Cardiac fibroblast (primary cell): ENCODE measurements at regions not wholly inside any gene's neighbourhood (a gene's known extent, or its start where the extent isn't known, plus 50 kb on each side); places are given as distances from the start of the nearest gene placed in this dataset.

ENCODE experiments used
- DNase-seq, 2 donors: peaks; one replicate each; pipeline versions ENCODE4 v3.0.0 to v3.0.0-alpha.2; 2010; ENCODE audit warnings: low read depth in 2 of 2
- H3K4me3 ChIP-seq, 2 donors: replicated peaks in 1 of 2; 1 replicate in 1 of 2; 2 replicates in 1 of 2; pipeline ENCODE4 v1.5.1; 2011; ENCODE audit warnings: low read depth in 2 of 2, low read length in 2 of 2, mild to moderate bottlenecking in 2 of 2, moderate library complexity in 1 of 2
- TF ChIP-seq, protein P1 (sequence below): IDR thresholded peaks from one replicate; pipeline ENCODE4 v1.5.1; 2011; ENCODE audit warnings: low read depth, mild to moderate bottlenecking, low read length, inconsistent platforms

DNA sequence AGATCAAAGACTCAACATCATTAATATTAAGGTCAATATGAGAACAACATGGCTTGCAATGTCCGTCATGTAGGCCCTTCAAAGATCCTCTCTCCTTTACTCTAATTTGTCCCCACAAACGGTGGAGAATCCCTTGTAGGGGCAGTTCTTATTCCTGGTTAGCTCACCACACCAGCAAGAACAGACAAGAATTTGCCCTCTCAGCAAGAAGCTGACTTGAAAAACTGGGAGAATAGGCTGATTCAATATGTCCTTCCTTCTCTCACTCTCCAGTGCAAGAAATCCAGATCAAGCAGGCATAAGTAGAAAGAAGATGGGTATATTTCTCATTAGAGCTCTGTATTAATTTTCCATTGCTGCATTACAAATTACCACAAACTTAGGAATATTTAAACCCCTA, 704.2 kb upstream of the SLIT2 start:
- DNase-seq: no peak
- no peak overlapping the region for H3K4me3 ChIP-seq
- TF ChIP-seq, protein P1, sequence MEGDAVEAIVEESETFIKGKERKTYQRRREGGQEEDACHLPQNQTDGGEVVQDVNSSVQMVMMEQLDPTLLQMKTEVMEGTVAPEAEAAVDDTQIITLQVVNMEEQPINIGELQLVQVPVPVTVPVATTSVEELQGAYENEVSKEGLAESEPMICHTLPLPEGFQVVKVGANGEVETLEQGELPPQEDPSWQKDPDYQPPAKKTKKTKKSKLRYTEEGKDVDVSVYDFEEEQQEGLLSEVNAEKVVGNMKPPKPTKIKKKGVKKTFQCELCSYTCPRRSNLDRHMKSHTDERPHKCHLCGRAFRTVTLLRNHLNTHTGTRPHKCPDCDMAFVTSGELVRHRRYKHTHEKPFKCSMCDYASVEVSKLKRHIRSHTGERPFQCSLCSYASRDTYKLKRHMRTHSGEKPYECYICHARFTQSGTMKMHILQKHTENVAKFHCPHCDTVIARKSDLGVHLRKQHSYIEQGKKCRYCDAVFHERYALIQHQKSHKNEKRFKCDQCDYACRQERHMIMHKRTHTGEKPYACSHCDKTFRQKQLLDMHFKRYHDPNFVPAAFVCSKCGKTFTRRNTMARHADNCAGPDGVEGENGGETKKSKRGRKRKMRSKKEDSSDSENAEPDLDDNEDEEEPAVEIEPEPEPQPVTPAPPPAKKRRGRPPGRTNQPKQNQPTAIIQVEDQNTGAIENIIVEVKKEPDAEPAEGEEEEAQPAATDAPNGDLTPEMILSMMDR: no peak

DNA sequence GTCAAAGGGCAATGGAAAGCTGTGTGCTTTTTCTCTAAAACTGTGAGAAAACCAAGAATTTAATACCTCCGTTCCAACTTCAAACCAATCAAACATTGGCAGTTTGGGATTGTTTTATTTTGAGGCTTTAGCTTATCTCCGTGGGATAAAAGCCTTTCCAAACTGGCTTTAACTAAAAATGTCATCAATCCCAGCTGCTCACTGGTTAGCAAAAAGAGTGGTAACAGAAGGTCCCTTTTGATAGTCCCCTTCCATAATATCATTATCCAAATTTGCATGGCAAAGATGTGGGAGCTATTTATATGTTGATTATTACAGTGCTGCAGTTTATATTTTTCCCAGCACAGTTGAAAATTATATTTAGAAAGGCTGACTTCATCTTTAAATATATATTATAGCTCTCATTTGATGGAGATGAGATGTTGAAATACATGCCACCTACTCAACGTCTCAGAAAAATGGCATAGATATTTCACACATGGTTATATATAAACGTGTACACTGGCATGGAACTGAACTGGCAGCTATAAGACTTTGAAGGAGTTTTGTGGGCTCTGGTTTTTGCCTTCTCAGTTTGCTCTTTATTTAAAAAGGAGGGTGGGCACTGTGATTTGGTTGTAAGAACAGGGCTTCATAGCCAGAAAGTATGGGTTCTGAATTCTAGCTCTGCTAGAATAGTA, 707.1 kb upstream of the SLIT2 start:
- H3K4me3 ChIP-seq: no peak overlapping the region
- no peak for DNase-seq
- TF ChIP-seq, protein P1: no peak

DNA sequence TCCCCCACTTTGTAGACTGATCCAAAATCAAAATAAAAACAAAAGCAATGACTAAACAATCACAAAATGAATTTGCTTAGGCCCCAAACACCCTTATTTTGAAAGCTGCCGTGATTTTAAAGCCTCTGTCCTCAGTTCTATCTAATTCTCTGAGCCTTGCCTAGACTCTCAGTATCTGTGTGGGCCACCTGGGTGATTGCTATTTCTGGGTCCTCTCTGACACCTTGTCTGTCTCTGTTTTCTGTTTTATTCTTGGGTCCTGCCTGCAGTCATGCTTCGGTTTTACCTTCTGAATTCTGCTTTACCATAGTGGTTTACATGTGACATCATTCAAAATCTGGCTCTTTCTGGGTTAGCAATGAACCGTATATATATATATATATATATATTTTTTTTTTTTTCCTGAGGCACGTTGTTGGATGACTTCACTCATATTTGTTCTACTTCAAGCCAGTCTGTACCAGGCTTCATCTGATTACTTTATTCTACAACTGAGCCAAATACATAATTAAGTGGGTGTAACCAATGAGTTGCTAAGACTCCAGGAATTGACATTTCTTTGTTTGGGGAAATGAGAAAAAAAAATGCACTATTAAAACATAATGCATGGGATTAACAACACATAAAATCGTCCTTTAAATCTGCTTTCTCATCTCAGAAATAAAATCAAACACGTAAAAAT, 710.7 kb upstream of the SLIT2 start:
- DNase-seq: no peak
- TF ChIP-seq, protein P1: no peak
- H3K4me3 ChIP-seq: no peak overlapping the region

DNA sequence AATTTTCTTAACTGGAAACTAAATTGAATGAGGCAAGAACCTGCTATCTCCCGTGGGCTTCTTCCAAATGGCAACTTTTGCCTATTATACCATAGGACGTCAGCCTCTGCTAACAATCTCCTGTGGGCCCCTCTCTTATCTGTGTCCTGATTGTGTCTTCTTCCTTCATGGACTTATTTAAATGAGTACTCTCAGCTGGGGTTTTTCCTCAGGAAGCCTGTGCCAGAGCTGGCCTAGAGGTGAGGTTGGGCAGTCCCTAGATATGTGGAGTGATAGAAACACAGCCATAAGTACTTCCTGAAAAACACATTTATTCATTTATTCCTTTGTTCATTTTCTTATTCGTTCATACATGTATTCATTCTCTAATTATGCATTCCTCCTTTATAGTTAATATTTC, 712.5 kb upstream of the SLIT2 start:
- DNase-seq: no peak
- TF ChIP-seq, protein P1: no peak
- no peak overlapping the region for H3K4me3 ChIP-seq

DNA sequence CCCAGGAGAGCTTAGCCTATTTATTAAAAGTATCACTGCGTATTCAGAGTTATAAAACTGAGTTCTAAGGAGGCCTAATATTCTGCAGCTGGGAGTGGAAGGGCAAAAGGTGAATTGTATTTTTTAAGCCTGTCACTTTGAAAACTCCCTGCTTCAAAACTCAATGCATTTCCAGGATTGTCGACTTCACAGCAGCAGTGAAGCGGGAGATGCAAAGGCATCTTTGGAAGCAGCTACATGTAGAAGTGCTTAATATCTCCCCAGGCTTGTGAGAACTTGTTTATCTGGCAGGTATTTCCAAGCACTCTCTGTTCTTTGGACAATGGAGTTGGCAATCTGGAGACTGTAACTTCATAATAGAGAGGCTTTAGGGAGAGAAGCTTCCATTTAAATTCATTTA, 717.5 kb upstream of the SLIT2 start:
- DNase-seq: no peak
- H3K4me3 ChIP-seq: no peak overlapping the region
- TF ChIP-seq, protein P1: no peak

DNA sequence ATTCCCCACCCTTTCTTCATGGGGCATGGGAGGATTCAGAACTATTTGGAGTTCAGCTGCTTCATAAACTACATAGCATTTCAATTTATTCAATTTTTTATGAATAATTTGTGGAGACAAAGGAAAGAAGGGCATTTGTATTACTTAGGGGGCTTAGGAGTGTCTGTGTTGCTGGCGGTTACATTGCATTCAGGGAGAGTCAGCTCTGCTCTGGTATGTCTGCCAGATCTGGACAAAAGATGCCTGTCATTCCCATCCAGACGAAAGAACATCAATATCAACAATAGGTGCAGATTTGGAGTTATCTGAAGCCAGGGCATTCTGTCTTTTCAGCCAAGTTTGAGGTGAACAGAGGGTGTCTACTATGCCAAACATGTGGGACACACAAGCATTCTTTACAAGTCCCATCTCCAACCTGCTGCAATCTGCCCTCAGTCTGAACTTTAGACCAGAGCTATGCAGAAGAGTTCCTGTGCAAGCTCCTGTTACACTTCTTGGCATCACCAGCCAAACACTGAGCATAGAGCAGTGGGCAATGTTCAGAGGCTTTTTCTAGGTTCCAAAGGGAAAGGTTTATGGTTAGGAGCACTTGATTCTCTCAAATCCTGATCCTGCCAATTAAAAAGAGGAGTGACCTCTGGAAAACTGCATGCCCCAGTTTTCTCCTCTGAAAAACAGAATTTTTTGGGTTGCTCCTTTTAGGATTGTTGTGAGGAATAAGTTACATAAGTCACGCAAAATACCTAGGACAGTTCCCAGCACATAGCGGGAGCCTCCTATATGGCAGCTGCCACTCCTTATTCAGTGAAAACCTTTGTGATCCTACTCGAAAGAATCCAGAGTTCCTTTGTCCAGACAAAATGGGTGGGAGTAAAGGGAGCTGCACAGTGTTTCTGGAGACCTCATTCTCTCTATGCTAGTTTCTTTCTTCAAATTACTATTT, 719.5 kb upstream of the SLIT2 start:
- DNase-seq: peak in 1 of 2 donors; percentile 6
- TF ChIP-seq, protein P1: no peak
- no peak overlapping the region for H3K4me3 ChIP-seq
